ENCODE measurements at regions not wholly inside any gene's neighbourhood (a gene's known extent, or its start where the extent isn't known, plus 50 kb on each side); places are given as distances from the start of the nearest gene placed in this dataset.

- no peak for DNase-seq (ENCODE audit: low read depth)
Measured at GRCh38 chr7:18081617-18082016, 54.0 kb upstream of the PRPS1L1 start.

- no peak for DNase-seq (ENCODE audit: low read depth)
Measured at GRCh38 chr7:18082169-18082568, 54.5 kb upstream of the PRPS1L1 start.

- peak; percentile 55 for DNase-seq (ENCODE audit: low read depth)
Measured at GRCh38 chr7:18086165-18087025, 58.7 kb upstream of the PRPS1L1 start.

- DNase-seq (ENCODE audit: low read depth) = peak; percentile 51
Measured at GRCh38 chr7:18087026-18087686, 59.5 kb upstream of the PRPS1L1 start.

GRCh38 chr7:18087687-18088078, 60.0 kb upstream of the PRPS1L1 start:
- DNase-seq (ENCODE audit: low read depth) = peak; percentile 14

DNA sequence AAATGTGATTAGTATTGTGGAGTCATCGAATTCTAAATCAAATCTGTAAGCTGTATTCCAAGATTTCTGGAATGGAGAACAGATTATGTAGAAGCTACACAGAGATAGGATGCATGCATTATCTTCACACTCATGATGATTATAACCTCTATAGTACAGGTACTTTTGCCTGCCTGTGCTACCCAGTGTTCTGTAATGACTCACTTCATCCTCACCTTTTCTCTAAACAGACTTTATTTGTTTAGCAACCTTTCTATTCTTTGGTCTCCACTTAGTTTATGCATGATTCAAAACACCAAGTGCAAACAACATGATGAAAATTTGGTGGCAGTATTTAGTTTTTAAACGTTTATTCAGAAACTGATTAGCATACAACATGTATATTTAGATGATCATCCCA, 68.4 kb upstream of the PRPS1L1 start:
- DNase-seq (ENCODE audit: low read depth) = no peak

GRCh38 chr7:18102576-18102975, 74.9 kb upstream of the PRPS1L1 start:
- DNase-seq (ENCODE audit: low read depth) = no peak

GRCh38 chr7:18103436-18104218, 76.0 kb upstream of the PRPS1L1 start:
- DNase-seq (ENCODE audit: low read depth) = peak; percentile 67

DNA sequence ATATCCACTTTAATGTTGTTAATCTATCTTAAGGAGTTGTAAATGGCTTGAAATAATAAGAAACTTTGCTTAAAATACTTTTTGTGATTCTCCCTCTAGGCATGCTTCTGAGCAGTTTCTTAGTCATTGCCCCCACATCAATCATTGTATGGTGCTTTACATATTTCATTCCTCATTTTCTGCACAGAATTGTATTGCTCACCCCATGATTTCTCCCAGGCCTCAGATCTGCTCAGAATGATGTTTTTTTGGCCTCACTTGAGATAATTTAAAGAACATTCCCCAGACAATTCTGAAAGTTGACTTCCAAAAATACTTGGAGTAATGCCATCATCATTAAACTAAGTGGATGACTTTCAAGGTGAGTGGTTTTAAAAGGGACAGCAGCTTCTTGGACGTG, 82.1 kb upstream of the PRPS1L1 start:
- peak; percentile 39 for DNase-seq (ENCODE audit: low read depth)

DNA sequence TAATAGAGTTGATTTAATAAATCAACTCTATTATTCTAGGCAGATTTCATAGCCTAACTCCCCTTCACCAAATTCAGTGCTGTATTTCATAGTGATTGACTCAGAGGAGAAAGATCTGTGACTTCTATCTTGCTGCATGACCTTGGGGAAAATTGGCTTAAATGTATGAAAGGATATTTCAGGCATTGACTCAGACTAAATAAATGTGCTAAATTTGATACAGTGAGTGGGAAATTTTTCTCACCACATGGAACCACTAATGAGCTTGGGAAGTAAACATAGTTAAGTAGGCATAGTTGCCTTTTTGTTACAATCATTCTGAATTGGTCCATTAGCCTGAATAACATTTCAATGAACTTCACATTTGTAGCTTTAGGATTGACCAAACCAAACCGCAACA, 89.0 kb upstream of the PRPS1L1 start:
- peak; percentile 46 for DNase-seq (ENCODE audit: low read depth)

DNA sequence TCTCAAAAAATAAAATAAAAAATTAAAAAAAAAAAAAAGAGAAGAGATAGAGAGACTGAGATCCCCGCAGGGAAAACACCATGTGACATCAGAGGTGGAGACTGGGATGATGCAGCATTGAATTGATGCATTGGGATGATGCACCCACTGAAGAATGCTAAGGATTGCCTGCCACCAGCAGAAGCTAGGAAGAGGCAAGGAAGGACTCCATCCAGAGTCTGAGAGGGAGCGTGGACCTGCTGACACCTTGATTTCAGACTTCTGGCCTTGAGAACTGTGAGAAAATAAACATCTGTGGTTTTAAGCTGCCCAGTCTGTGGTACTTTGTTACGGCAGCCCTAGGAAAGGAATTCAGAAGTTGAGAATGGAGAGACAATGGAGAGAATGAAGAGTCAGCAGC, 89.8 kb upstream of the PRPS1L1 start:
- DNase-seq (ENCODE audit: low read depth) = peak; percentile 70

- DNase-seq (ENCODE audit: low read depth) = peak; percentile 39
Measured at GRCh38 chr7:18119985-18120384, 92.3 kb upstream of the PRPS1L1 start.

DNA sequence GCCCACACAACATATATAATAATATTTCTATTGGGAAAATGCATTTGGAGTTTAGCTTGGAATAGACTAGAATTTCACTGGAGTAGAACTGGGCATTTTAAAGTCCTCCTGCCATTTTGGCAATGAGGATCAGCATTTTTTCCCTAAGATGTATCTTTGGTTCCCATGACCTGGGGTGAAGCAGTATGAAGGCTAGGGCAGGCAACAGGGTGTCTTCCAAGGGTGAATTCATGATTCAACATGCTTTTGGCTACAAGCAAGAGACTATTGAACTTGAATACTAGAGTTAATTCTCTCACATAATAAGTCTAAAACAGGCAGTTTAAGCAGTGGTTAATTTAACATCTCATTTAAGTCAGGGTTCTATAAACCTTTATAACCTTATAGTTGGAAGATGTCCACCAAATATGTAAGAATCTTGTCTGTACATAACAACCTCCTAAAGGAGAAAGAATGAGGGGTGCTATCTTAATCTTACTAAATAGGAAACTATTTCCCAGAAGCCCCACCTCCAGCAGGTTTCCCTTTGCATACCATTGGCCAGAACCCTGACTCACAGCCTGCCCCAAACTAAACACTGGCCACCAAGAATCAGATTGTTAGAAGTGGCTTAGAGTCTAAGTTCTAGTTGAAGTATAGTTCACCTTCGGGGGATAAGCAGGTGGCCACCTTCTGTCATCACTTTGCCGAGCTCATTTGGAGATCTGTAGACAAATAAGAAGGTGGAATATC, 96.0 kb upstream of the PRPS1L1 start:
- peak; percentile 25 for DNase-seq (ENCODE audit: low read depth)

- DNase-seq (ENCODE audit: low read depth) = no peak
Measured at GRCh38 chr7:18125476-18125875, 97.8 kb upstream of the PRPS1L1 start.

GRCh38 chr7:18126281-18126680, 98.6 kb upstream of the PRPS1L1 start:
- no peak for DNase-seq (ENCODE audit: low read depth)

- DNase-seq (ENCODE audit: low read depth) = no peak
Measured at GRCh38 chr7:18128846-18129245, 101.2 kb upstream of the PRPS1L1 start.

DNA sequence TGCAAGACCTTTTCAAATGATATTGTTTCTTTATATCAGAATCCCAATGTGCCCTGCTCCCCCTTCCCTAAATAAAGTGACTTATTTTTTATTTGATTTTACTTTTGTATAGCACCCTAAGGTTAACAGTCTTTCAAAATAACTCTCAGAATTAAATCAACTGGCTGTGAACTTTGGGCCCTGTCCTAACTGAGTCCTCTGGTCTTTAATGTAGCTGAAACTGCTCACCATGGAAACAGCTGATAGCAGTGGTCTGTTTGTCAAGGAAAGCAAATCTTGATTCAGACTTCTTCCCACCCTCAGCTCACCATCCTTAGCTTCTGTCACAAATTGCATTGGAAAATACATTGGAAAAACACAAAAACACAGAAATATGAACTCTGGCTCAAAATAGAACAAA, 105.2 kb upstream of the PRPS1L1 start:
- DNase-seq (ENCODE audit: low read depth) = no peak

GRCh38 chr7:18133921-18134320, 106.3 kb upstream of the PRPS1L1 start:
- DNase-seq (ENCODE audit: low read depth) = no peak

DNA sequence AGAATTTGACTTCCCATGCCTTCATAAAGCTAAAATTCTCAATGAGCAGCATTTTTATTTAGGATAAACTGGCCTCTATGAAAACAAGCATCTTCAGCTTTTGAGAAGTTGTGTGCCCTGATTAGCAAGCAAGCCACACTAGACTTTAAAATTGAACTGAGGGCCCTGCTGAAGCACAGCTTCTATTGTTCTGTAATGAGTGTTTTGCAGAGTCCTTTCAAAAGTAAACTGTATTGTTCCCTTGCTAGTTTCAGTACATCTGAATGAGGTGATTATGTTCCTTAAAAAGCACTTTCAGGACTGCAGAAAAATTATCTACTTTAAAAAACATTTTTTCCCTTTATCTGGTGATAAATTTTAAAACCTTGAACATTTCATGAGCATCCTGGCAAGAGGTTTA, 113.3 kb upstream of the PRPS1L1 start:
- no peak for DNase-seq (ENCODE audit: low read depth)

DNA sequence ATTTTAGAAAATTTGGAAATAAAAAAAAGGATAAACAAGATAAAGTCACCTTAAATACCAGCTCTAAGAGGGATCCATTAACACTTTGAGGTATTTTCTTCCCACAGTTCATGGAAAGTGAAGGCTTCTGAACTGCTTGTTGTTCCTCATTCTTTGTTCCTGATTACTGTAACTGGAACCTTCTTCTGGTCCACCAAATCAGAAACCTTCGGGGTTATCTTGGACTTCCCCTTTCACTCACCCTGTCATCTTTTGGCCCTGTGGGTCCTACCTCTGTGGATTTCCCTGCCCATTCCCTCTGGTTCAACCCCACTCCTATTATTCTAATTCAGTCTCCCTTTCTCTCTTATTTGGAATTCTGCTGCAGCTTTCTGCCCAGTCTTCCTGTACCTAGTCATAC, 116.5 kb upstream of the PRPS1L1 start:
- DNase-seq (ENCODE audit: low read depth) = no peak

DNA sequence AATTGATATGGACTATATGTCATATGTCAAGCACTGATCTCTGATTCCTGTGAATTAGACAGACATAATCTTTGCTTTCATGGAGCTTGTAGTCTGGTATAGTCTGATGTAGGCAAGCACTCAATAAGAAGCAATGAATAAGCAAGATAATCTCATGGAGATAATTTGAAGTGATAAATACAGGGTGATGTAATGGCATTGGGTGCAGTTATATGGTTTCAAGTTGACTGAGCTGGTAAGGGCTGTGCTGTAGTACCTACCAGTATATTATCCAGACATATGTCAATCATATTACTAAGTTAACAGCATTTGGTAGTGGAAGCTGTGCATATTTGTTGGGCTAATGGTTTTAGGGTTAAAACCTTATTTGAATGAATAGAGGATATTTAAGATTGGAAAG, 117.5 kb upstream of the PRPS1L1 start:
- no peak for DNase-seq (ENCODE audit: low read depth)

DNA sequence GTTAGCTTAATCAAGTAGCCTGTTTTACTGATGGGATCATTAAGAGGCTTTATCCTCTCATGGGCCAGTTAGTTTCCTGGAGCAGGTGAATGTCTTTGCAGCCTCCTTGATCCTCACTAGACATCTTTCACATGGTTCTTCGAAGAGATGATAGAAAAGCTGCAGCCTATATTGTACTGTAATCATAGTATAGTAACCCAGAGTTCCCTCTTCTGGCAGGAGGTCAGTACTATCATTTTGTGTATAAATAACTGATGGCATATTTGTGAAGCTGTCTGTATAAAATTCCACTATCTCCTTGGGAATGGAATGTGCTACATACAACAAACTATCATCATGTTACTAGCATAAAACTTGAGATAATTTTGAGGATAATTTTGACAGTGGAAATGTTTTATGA, 123.8 kb upstream of the PRPS1L1 start:
- DNase-seq (ENCODE audit: low read depth) = no peak

Data from Daoy (cell line).